NB4 (cell line): ENCODE measurements at regions not wholly inside any gene's neighbourhood (a gene's known extent, or its start where the extent isn't known, plus 50 kb on each side); places are given as distances from the start of the nearest gene placed in this dataset.

Experiments used
- CTCF ChIP-seq: IDR thresholded peaks from one replicate; pipeline ENCODE4 v1.5.1; 2012; ENCODE audit warnings: low read depth, low read length
- MAX ChIP-seq: IDR thresholded peaks from 2 replicates; pipeline ENCODE4 v1.6.1; 2011; ENCODE audit warnings: low read depth, low read length
- MYC ChIP-seq: IDR thresholded peaks from 2 replicates; pipeline ENCODE4 v1.6.1; 2011; ENCODE audit warnings: low read depth, low read length
- POLR2A ChIP-seq: IDR thresholded peaks from 2 replicates; pipeline ENCODE4 v1.6.1; 2011; ENCODE audit warnings: mild to moderate bottlenecking; ENCODE audit not compliant: insufficient read length; ENCODE audit errors: extremely low read depth

DNA sequence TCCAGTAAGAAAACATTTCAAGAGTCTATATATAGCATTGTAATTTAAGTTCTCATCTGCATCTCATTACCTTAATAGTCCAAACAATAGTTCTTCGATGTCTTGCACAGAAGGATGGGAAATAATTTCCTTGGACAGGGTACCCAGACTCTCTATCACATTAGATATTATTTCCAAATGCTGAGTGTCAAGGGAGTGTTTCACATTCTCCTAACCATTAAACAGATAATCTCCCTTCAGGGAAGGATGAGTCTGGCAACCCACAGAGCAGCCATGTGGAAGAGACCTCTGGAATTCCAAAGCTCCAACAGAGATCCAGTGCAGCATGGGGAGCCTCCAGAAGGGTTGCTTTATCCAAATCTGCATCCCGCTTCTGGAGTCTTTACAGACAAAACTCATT is 89.6 kb downstream of the FZD1 start:
- TF ChIP-seq CTCF (no peak), POLR2A (no peak), MYC (no peak), MAX (no peak)
